Activated T-helper 2 cell treated with anti-CD3 and anti-CD28 coated beads, Interferon-gamma antibody, Interleukin-2, Interleukin-4, amounts not matched to agents 10 μg/mL and 5 μg/mL and 100 μg/mL, durations not matched to agents 14 hours and 24 hours and 36 hours (primary cell): ENCODE measurements at regions not wholly inside any gene's neighbourhood (a gene's known extent, or its start where the extent isn't known, plus 50 kb on each side); places are given as distances from the start of the nearest gene placed in this dataset.
"Not testable (repeated sequence)": the region's sequence is repeated elsewhere in the genome, so short reads cannot be mapped to it uniquely, and the experiment has no call there.

ENCODE experiments used
- DNase-seq: peaks from one replicate; pipeline ENCODE4 v3.0.0; 2021; ENCODE audit warnings: low spot score
- H3K27ac Mint-ChIP-seq: one replicate; pipeline ENCODE4 v1.8.0; 2021; ENCODE audit warnings: mixed read lengths
- H3K27me3 Mint-ChIP-seq: one replicate; pipeline ENCODE4 v1.8.0; 2021; ENCODE audit warnings: low read depth, mixed read lengths
- H3K36me3 Mint-ChIP-seq: one replicate; pipeline ENCODE4 v1.8.0; 2021; ENCODE audit warnings: low read depth, mixed read lengths
- H3K4me1 Mint-ChIP-seq: one replicate; pipeline ENCODE4 v1.8.0; 2021; ENCODE audit warnings: low read depth, mixed read lengths
- H3K4me3 Mint-ChIP-seq: one replicate; pipeline ENCODE4 v1.8.0; 2021; ENCODE audit warnings: low read depth, mild to moderate bottlenecking, moderate library complexity, mixed read lengths
- H3K9me3 Mint-ChIP-seq: one replicate; pipeline ENCODE4 v1.8.0; 2021; ENCODE audit warnings: mixed read lengths
- intact Hi-C: fragments of 100-400 bp; cut with micrococcal nuclease; formaldehyde crosslinking; loops from one replicate; pipeline ENCODE4 v1.15.1; 2023

GRCh38 chr12:59401862-59402261 lies 194.0 kb upstream of the SLC16A7 start:
- Mint-ChIP-seq H3K27me3 (peaks cover 10% of the 10 kb centered on the region), H3K4me3 (no peak overlapping the region), H3K4me1 (peaks cover 16% of the 10 kb centered on the region), H3K36me3 (no peaks in the 10 kb centered on the region), H3K9me3 (no peaks in the 10 kb centered on the region), H3K27ac (no peak overlapping the region)
- DNase-seq, result no peak
- intact Hi-C loops, result loop anchor here (2.0 kb wide), 1 partner anchor 407 kb away; no protein-coding TSS in a partner anchor

- Mint-ChIP-seq H3K27me3 (peaks cover 19% of the 10 kb centered on the region), H3K4me1 (peaks cover under 1% of the 10 kb centered on the region), H3K9me3 (no peaks in the 10 kb centered on the region), H3K27ac (no peak overlapping the region), H3K36me3 (no peaks in the 10 kb centered on the region), H3K4me3 (no peak overlapping the region)
- intact Hi-C loops, result no loop called here
- DNase-seq, result no peak
Measured at GRCh38 chr12:59398164-59398563, 197.7 kb upstream of the SLC16A7 start.

GRCh38 chr12:59396919-59397318 lies 198.9 kb upstream of the SLC16A7 start:
- Mint-ChIP-seq H3K27me3 (peaks cover 20% of the 10 kb centered on the region), H3K9me3 (no peaks in the 10 kb centered on the region), H3K4me3 (no peak overlapping the region), H3K27ac (no peak overlapping the region), H3K4me1 (no peaks in the 10 kb centered on the region), H3K36me3 (no peaks in the 10 kb centered on the region)
- intact Hi-C loops, result no loop called here
- no peak for DNase-seq

- no peaks in the 10 kb centered on the region for H3K36me3 Mint-ChIP-seq
- no peak overlapping the region for H3K27ac Mint-ChIP-seq
- H3K9me3 Mint-ChIP-seq, result no peaks in the 10 kb centered on the region
- no peak for DNase-seq
- intact Hi-C loops, result no loop called here
- no peaks in the 10 kb centered on the region for H3K4me1 Mint-ChIP-seq
- peaks cover 20% of the 10 kb centered on the region for H3K27me3 Mint-ChIP-seq
- no peak overlapping the region for H3K4me3 Mint-ChIP-seq
Measured at GRCh38 chr12:59396519-59396918, 199.3 kb upstream of the SLC16A7 start.

- H3K27me3 Mint-ChIP-seq, result peaks cover 24% of the 10 kb centered on the region
- intact Hi-C loops, result not testable (repeated sequence)
Measured at GRCh38 chr12:59395310-59395709, 200.5 kb upstream of the SLC16A7 start.

GRCh38 chr12:59393506-59393905 lies 202.3 kb upstream of the SLC16A7 start:
- no peak overlapping the region for H3K27ac Mint-ChIP-seq
- H3K4me3 Mint-ChIP-seq, result no peak overlapping the region
- DNase-seq, result no peak
- H3K27me3 Mint-ChIP-seq, result peaks cover 20% of the 10 kb centered on the region
- peaks cover 3% of the 10 kb centered on the region for H3K4me1 Mint-ChIP-seq
- no peaks in the 10 kb centered on the region for H3K36me3 Mint-ChIP-seq
- intact Hi-C loops, result no loop called here
- no peaks in the 10 kb centered on the region for H3K9me3 Mint-ChIP-seq

More at GRCh38 chr12:59395310-59395709, 200.5 kb upstream of the SLC16A7 start:
- H3K27ac Mint-ChIP-seq, H3K9me3 Mint-ChIP-seq, H3K4me1 Mint-ChIP-seq, H3K36me3 Mint-ChIP-seq, H3K4me3 Mint-ChIP-seq, DNase-seq: not testable (repeated sequence)

GRCh38 chr12:59389968-59390576 lies 205.8 kb upstream of the SLC16A7 start:
- no peak overlapping the region for H3K4me3 Mint-ChIP-seq
- H3K36me3 Mint-ChIP-seq, result no peaks in the 10 kb centered on the region
- DNase-seq, result no peak
- no peaks in the 10 kb centered on the region for H3K9me3 Mint-ChIP-seq
- H3K4me1 Mint-ChIP-seq, result peaks cover 6% of the 10 kb centered on the region
- peaks cover 16% of the 10 kb centered on the region for H3K27me3 Mint-ChIP-seq
- H3K27ac Mint-ChIP-seq, result no peak overlapping the region
- intact Hi-C loops, result loop anchor here (2.0 kb wide), 1 partner anchor 17 kb away; no protein-coding TSS in a partner anchor

- no peak for DNase-seq
- peaks cover 13% of the 10 kb centered on the region for H3K27me3 Mint-ChIP-seq
- H3K4me3 Mint-ChIP-seq, result no peak overlapping the region
- no peaks in the 10 kb centered on the region for H3K36me3 Mint-ChIP-seq
- H3K27ac Mint-ChIP-seq, result no peak overlapping the region
- intact Hi-C loops, result loop anchor here (2.0 kb wide), 1 partner anchor 18 kb away; no protein-coding TSS in a partner anchor
- H3K9me3 Mint-ChIP-seq, result no peaks in the 10 kb centered on the region
- H3K4me1 Mint-ChIP-seq, result peaks cover 6% of the 10 kb centered on the region
Measured at GRCh38 chr12:59388694-59389093, 207.1 kb upstream of the SLC16A7 start.

- intact Hi-C loops, result loop anchor here (2.0 kb wide), 1 partner anchor 19 kb away; no protein-coding TSS in a partner anchor
- no peak for DNase-seq
- H3K36me3 Mint-ChIP-seq, result no peaks in the 10 kb centered on the region
- H3K27me3 Mint-ChIP-seq, result peaks cover 11% of the 10 kb centered on the region
- H3K4me3 Mint-ChIP-seq, result no peak overlapping the region
- no peak overlapping the region for H3K27ac Mint-ChIP-seq
- H3K4me1 Mint-ChIP-seq, result peaks cover 6% of the 10 kb centered on the region
- H3K9me3 Mint-ChIP-seq, result no peaks in the 10 kb centered on the region
Measured at GRCh38 chr12:59388176-59388575, 207.7 kb upstream of the SLC16A7 start.

GRCh38 chr12:59386236-59386635 lies 209.6 kb upstream of the SLC16A7 start:
- H3K36me3 Mint-ChIP-seq, result no peaks in the 10 kb centered on the region
- peaks cover 4% of the 10 kb centered on the region for H3K27me3 Mint-ChIP-seq
- no peaks in the 10 kb centered on the region for H3K9me3 Mint-ChIP-seq
- intact Hi-C loops, result no loop called here
- no peak for DNase-seq
- no peak overlapping the region for H3K4me3 Mint-ChIP-seq
- H3K27ac Mint-ChIP-seq, result no peak overlapping the region
- H3K4me1 Mint-ChIP-seq, result peaks cover 11% of the 10 kb centered on the region

- H3K36me3 Mint-ChIP-seq, result no peaks in the 10 kb centered on the region
- peak overlapping the region; percentile 31 for H3K4me3 Mint-ChIP-seq
- no peaks in the 10 kb centered on the region for H3K9me3 Mint-ChIP-seq
- peaks cover 4% of the 10 kb centered on the region for H3K27me3 Mint-ChIP-seq
- DNase-seq, result no peak
- H3K4me1 Mint-ChIP-seq, result peaks cover 7% of the 10 kb centered on the region
- H3K27ac Mint-ChIP-seq, result no peak overlapping the region
- intact Hi-C loops, result no loop called here
Measured at GRCh38 chr12:59383079-59383822, 212.6 kb upstream of the SLC16A7 start.

- H3K27ac Mint-ChIP-seq, result no peak overlapping the region
- intact Hi-C loops, result no loop called here
- peaks cover 4% of the 10 kb centered on the region for H3K27me3 Mint-ChIP-seq
- H3K4me3 Mint-ChIP-seq, result peak overlapping the region; percentile 31
- no peak for DNase-seq
- H3K4me1 Mint-ChIP-seq, result peaks cover 4% of the 10 kb centered on the region
- no peaks in the 10 kb centered on the region for H3K9me3 Mint-ChIP-seq
- no peaks in the 10 kb centered on the region for H3K36me3 Mint-ChIP-seq
Measured at GRCh38 chr12:59382282-59383078, 213.3 kb upstream of the SLC16A7 start.

GRCh38 chr12:59381106-59381505 lies 214.7 kb upstream of the SLC16A7 start:
- H3K36me3 Mint-ChIP-seq, result no peaks in the 10 kb centered on the region
- no peak for DNase-seq
- H3K9me3 Mint-ChIP-seq, result no peaks in the 10 kb centered on the region
- H3K4me1 Mint-ChIP-seq, result peaks cover 4% of the 10 kb centered on the region
- intact Hi-C loops, result no loop called here
- H3K27me3 Mint-ChIP-seq, result peaks cover 4% of the 10 kb centered on the region
- no peak overlapping the region for H3K4me3 Mint-ChIP-seq
- no peak overlapping the region for H3K27ac Mint-ChIP-seq
